ENCODE measurements at regions not wholly inside any gene's neighbourhood (a gene's known extent, or its start where the extent isn't known, plus 50 kb on each side); places are given as distances from the start of the nearest gene placed in this dataset.

GRCh38 chr20:50257860-50258259 is 67.2 kb downstream of the CEBPB start:
- TF ChIP-seq, protein P1, sequence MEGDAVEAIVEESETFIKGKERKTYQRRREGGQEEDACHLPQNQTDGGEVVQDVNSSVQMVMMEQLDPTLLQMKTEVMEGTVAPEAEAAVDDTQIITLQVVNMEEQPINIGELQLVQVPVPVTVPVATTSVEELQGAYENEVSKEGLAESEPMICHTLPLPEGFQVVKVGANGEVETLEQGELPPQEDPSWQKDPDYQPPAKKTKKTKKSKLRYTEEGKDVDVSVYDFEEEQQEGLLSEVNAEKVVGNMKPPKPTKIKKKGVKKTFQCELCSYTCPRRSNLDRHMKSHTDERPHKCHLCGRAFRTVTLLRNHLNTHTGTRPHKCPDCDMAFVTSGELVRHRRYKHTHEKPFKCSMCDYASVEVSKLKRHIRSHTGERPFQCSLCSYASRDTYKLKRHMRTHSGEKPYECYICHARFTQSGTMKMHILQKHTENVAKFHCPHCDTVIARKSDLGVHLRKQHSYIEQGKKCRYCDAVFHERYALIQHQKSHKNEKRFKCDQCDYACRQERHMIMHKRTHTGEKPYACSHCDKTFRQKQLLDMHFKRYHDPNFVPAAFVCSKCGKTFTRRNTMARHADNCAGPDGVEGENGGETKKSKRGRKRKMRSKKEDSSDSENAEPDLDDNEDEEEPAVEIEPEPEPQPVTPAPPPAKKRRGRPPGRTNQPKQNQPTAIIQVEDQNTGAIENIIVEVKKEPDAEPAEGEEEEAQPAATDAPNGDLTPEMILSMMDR (conservative IDR thresholded peaks at IDR 0.05) = no peak
- TF ChIP-seq ZFX (IDR thresholded peaks at IDR 0.05) = no peak
